SH-SY5Y (cell line): ENCODE measurements at regions not wholly inside any gene's neighbourhood (a gene's known extent, or its start where the extent isn't known, plus 50 kb on each side); places are given as distances from the start of the nearest gene placed in this dataset.

Experiments
- GATA2 ChIP-seq: IDR thresholded peaks from 2 replicates; pipeline ENCODE4 v1.6.1; 2011; ENCODE audit warnings: mild to moderate bottlenecking, low read depth, low read length
- GATA3 ChIP-seq: IDR thresholded peaks from 2 replicates; pipeline ENCODE4 v1.6.1; 2011; ENCODE audit warnings: low read depth, mild to moderate bottlenecking, low read length, moderate library complexity

- no peak for TF ChIP-seq GATA3
- no peak for TF ChIP-seq GATA2
These were observed 111.2 kb upstream of the PRICKLE2 start for GRCh38 chr3:64336488-64336887.
